ENCODE measurements at regions not wholly inside any gene's neighbourhood (a gene's known extent, or its start where the extent isn't known, plus 50 kb on each side); places are given as distances from the start of the nearest gene placed in this dataset.

DNA sequence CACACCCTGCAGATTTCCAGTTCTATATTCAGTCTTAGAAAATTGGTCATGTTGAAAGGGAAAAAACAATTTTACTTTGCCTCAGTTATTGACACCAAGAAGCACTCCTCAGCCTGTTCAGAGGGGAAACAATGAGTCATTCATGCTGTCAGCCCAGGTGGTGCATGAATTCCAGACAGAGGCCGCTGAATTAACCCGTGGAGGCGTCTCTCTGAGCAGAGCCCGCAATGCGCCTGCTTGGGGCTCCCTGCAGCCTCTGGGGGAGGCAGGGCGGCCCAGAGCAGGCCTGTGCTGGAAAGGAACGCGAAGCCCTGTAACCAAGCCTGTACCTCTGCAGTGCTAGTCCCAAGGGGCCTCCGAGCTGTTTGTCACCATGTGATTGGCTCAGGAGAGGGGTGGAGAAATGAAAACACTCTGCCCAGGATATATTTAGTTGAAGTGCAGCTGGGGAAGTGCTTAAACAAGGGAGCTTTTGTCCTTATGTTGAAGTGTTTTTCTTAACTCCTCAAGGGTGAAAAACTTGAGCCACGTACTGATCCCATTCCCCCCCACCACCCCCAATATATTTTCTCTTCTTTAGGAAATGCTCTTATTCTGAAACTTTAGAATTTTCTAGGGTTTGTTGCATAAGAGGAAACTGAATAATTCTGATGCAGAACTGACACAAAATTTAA lies 68.3 kb upstream of the CHD2 start (continued):
- TF ChIP-seq RCOR1 (IDR thresholded peaks at IDR 0.05; ENCODE audit: insufficient replicate concordance, low read length) (no peak), RAD21 (IDR thresholded peaks at IDR 0.05; ENCODE audit: low read length) (no peak), MAFK (IDR thresholded peaks at IDR 0.05; ENCODE audit: low read depth, low read length) (no peak)

DNA sequence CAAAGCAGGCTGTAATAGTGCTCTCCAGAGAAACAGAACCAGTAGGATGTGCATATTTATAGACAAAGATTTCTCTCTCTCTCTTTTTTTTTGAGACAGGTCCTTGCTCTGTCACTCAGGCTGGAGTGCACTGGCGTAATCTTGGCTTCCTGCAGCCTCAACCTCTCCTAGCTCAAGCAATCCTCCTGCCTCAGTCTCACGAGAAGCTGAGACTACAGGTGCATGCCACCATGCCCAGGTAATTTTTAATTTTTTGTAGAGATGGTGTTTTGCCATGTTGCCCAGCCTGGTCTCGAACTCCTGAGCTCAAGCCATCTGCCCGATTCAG lies 67.1 kb upstream of the CHD2 start:
- Histone ChIP-seq H4K20me1 (ENCODE audit: insufficient read depth, low read length) (no peaks in the 10 kb centered on the region), H3K4me3 (ENCODE audit: insufficient read depth, low read depth, low read length) (no peak overlapping the region), H2AK9ac (replicated peaks; ENCODE audit: low read depth, low read length, poor library complexity) (no peak overlapping the region), H3K9me3 (ENCODE audit: control insufficient read depth, insufficient read depth, low read length) (no peaks in the 10 kb centered on the region), H3K23ac (ENCODE audit: low read depth, low read length) (no peak overlapping the region), H2BK20ac (ENCODE audit: low read depth, low read length) (0 out of 2 replicates have a peak overlapping the region, but pooled peaks have one; percentile 27), H2BK5ac (ENCODE audit: low read depth, low read length, poor library complexity, severe bottlenecking) (peak overlapping the region; percentile 30), H4K91ac (ENCODE audit: insufficient read depth, low read depth, low read length) (0 out of 2 replicates have a peak overlapping the region, but pooled peaks have one; percentile 7), H2BK15ac (ENCODE audit: low read depth, low read length) (no peak overlapping the region; the same call in 2 of the 3 replicates), H3K9me1 (ENCODE audit: insufficient read depth, low read length) (peaks cover 3% of the 10 kb centered on the region), H3K27ac (ENCODE audit: insufficient read depth, low read length) (peak overlapping the region; percentile 62; the same call in 1 of the 2 replicates), H3K9ac (ENCODE audit: low read depth, low read length) (no peak overlapping the region), H3K36me3 (ENCODE audit: control insufficient read depth, insufficient read depth, low read length) (no peaks in the 10 kb centered on the region), H3K56ac (ENCODE audit: extremely low read depth, insufficient read depth, low read length) (no peak overlapping the region), H3K14ac (replicated peaks; ENCODE audit: low read depth, low read length) (peak overlapping the region; percentile 77; the same call in 1 of the 2 replicates), H2BK120ac (ENCODE audit: low read depth, low read length) (peak overlapping the region; percentile 24), H3K79me1 (ENCODE audit: low read depth in 1 of 2, low read length in 2 of 2) (no peaks in the 10 kb centered on the region; a peak in 1 of 4 replicates), H3K4me1 (ENCODE audit: control insufficient read depth, insufficient read depth, low read length) (peaks cover 12% of the 10 kb centered on the region), H3K4me2 (ENCODE audit: low read depth, low read length) (peak overlapping the region; percentile 12; the same call in 1 of the 2 replicates), H4K8ac (ENCODE audit: low read depth in 2 of 2, low read length in 2 of 2) (0 out of 4 replicates have a peak overlapping the region, but pooled peaks of 1 of the 2 experiments have one; percentile 22), H2AFZ (replicated peaks; ENCODE audit: low read length, poor library complexity) (peak overlapping the region; percentile 39), H3K4ac (ENCODE audit: low read depth, low read length) (peak overlapping the region; percentile 45; the same call in 1 of the 2 replicates), H3K27me3 (ENCODE audit: control insufficient read depth, insufficient read depth, low read length) (no peaks in the 10 kb centered on the region), H2AK5ac (ENCODE audit: low read depth, low read length) (no peak overlapping the region; the same call in 1 of the 2 replicates), H4K5ac (ENCODE audit: low read depth, low read length) (no peak overlapping the region), H3K18ac (ENCODE audit: low read depth, low read length) (no peak overlapping the region; the same call in 1 of the 2 replicates)
- ChIA-PET POLR2A (ENCODE audit: unreplicated experiment) (interaction anchor here (0.7 to 1.4 kb wide), 2 partner anchors 22 to 23 kb away, joined by 3 to 8 read pairs; no protein-coding TSS in a partner anchor), CTCF (interaction anchor here (1.5 kb wide), 1 partner anchor 85 kb away, joined by 5 read pairs; no protein-coding TSS in a partner anchor)
- in situ Hi-C loops (cut with MboI; ENCODE audit: low sequenced_read_pairs) (no loop called here), dilution Hi-C loops (cut with HindIII; ENCODE audit: low sequenced_read_pairs, unreplicated experiment) (no loop called here), intact Hi-C loops (cut with micrococcal nuclease) (loop anchor here (2.0 kb wide), 1 partner anchor 14 kb away; no protein-coding TSS in a partner anchor)
- ATAC-seq (ENCODE audit: low read depth) (peak; percentile 12; the same call in 1 of the 2 replicates), DNase-seq (no peak)
- TF ChIP-seq RAD21 (IDR thresholded peaks at IDR 0.05; ENCODE audit: low read length) (no peak), CEBPB (IDR thresholded peaks at IDR 0.05; ENCODE audit: low read depth, low read length) (no peak), POLR2A (IDR thresholded peaks at IDR 0.05; ENCODE audit: low read depth, low read length) (no peak), FOS (IDR thresholded peaks at IDR 0.05; ENCODE audit: low read depth, low read length) (no peak), CTCF (conservative IDR thresholded peaks at IDR 0.05; ENCODE audit: low read depth, low read length) (no peak), MAFK (IDR thresholded peaks at IDR 0.05; ENCODE audit: low read depth, low read length) (no peak), RFX5 (IDR thresholded peaks at IDR 0.05; ENCODE audit: low read depth, low read length) (no peak), MAZ (IDR thresholded peaks at IDR 0.05; ENCODE audit: borderline replicate concordance, low read depth, low read length) (no peak), SMC3 (IDR thresholded peaks at IDR 0.05; ENCODE audit: low read depth, low read length) (no peak), CHD1 (IDR thresholded peaks at IDR 0.05; ENCODE audit: low read depth, low read length) (no peak), NFE2L2 (IDR thresholded peaks at IDR 0.05; ENCODE audit: low read depth, low read length) (no peak)
- TF ChIP-seq, protein P1, sequence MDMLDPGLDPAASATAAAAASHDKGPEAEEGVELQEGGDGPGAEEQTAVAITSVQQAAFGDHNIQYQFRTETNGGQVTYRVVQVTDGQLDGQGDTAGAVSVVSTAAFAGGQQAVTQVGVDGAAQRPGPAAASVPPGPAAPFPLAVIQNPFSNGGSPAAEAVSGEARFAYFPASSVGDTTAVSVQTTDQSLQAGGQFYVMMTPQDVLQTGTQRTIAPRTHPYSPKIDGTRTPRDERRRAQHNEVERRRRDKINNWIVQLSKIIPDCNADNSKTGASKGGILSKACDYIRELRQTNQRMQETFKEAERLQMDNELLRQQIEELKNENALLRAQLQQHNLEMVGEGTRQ (IDR thresholded peaks at IDR 0.05; ENCODE audit: low read depth, low read length) = no peak
- BruUV-seq (replicated peaks) = no TSS peak
- WGBS, 2 experiments (ENCODE audit: extremely low coverage in 2 of 2, insufficient read length in 1 of 2) = 93% methylated on average over 2 of the region's 4 CpGs; no CpG with 5 or more reads in 1 of the 2 experiments
